ENCODE measurements at regions not wholly inside any gene's neighbourhood (a gene's known extent, or its start where the extent isn't known, plus 50 kb on each side); places are given as distances from the start of the nearest gene placed in this dataset.

- TF ChIP-seq POLR2A (IDR thresholded peaks at IDR 0.05) = no peak
- no peak for TF ChIP-seq CTCF (IDR thresholded peaks at IDR 0.05)
- TF ChIP-seq EP300 (IDR thresholded peaks at IDR 0.05) = no peak
Observed at GRCh38 chr4:65791812-65792308, 121.6 kb upstream of the EPHA5 start.
